ENCODE measurements at regions not wholly inside any gene's neighbourhood (a gene's known extent, or its start where the extent isn't known, plus 50 kb on each side); places are given as distances from the start of the nearest gene placed in this dataset.

- no peak for TF ChIP-seq CTCF (IDR thresholded peaks at IDR 0.05)
- intact Hi-C loops (cut with DNase I): no loop called here
- no peaks in the 10 kb centered on the region for H3K9me3 ChIP-seq
- DNase-seq: no peak
- H3K27ac ChIP-seq: no peak overlapping the region
- ATAC-seq: no peak
- H3K36me3 ChIP-seq: no peaks in the 10 kb centered on the region
- H3K4me3 ChIP-seq: no peak overlapping the region
- no peaks in the 10 kb centered on the region for H3K4me1 ChIP-seq
- no peaks in the 10 kb centered on the region for H3K27me3 ChIP-seq
Measured at GRCh38 chr1:193951984-193952383, 765.6 kb upstream of the B3GALT2 start.

GRCh38 chr1:193944454-193944853 lies 758.0 kb upstream of the B3GALT2 start:
- intact Hi-C loops (cut with DNase I): no loop called here
- Histone ChIP-seq H3K4me3 (no peak overlapping the region), H3K27me3 (no peaks in the 10 kb centered on the region), H3K36me3 (no peaks in the 10 kb centered on the region), H3K27ac (no peak overlapping the region), H3K9me3 (peaks cover 0 to 12% of the 10 kb centered on the region in 2 donors), H3K4me1 (no peaks in the 10 kb centered on the region)
- no peak for TF ChIP-seq CTCF (IDR thresholded peaks at IDR 0.05)
- DNase-seq (no peak), ATAC-seq (no peak)

- intact Hi-C loops (cut with DNase I): no loop called here
- DNase-seq: no peak
Measured at GRCh38 chr1:193940176-193940575, 753.8 kb upstream of the B3GALT2 start.

GRCh38 chr1:193939585-193939984 lies 753.2 kb upstream of the B3GALT2 start:
- no peak for ATAC-seq
- intact Hi-C loops (cut with DNase I): no loop called here
- no peaks in the 10 kb centered on the region for H3K4me1 ChIP-seq
- no peak for DNase-seq
- no peaks in the 10 kb centered on the region for H3K27me3 ChIP-seq
- H3K27ac ChIP-seq: no peak overlapping the region
- no peak for TF ChIP-seq CTCF (IDR thresholded peaks at IDR 0.05)
- H3K9me3 ChIP-seq: peaks cover 0 to 9% of the 10 kb centered on the region in 2 donors
- no peaks in the 10 kb centered on the region for H3K36me3 ChIP-seq
- no peak overlapping the region for H3K4me3 ChIP-seq

More at GRCh38 chr1:193940176-193940575, 753.8 kb upstream of the B3GALT2 start:
- Histone ChIP-seq H3K36me3 (no peaks in the 10 kb centered on the region), H3K4me1 (no peaks in the 10 kb centered on the region), H3K27me3 (no peaks in the 10 kb centered on the region), H3K4me3 (no peak overlapping the region), H3K9me3 (peaks cover 0 to 12% of the 10 kb centered on the region in 2 donors), H3K27ac (no peak overlapping the region)
- ATAC-seq: no peak
- TF ChIP-seq CTCF (IDR thresholded peaks at IDR 0.05): no peak

- no peak for TF ChIP-seq CTCF (IDR thresholded peaks at IDR 0.05)
- Histone ChIP-seq H3K4me1 (no peaks in the 10 kb centered on the region), H3K9me3 (no peaks in the 10 kb centered on the region), H3K27ac (no peak overlapping the region), H3K36me3 (no peaks in the 10 kb centered on the region), H3K4me3 (no peak overlapping the region), H3K27me3 (no peaks in the 10 kb centered on the region)
- no peak for DNase-seq
- ATAC-seq: no peak
- intact Hi-C loops (cut with DNase I): no loop called here
Measured at GRCh38 chr1:193937308-193937707, 750.9 kb upstream of the B3GALT2 start.

Measured in left lung (tissue), 4 donors.